Tibial nerve (tissue), 3 donors: ENCODE measurements at regions not wholly inside any gene's neighbourhood (a gene's known extent, or its start where the extent isn't known, plus 50 kb on each side); places are given as distances from the start of the nearest gene placed in this dataset.

ENCODE experiments used
- CTCF ChIP-seq, 5 experiments: fragments of 200-600 bp in 3 of 5; fragments of 450-650 bp in 2 of 5; sonication (generic) in 3 of 5; IDR thresholded peaks; one replicate each; pipeline ENCODE4 v1.5.1; 2016 to 2019; ENCODE audit warnings: antibody characterized with exemption in 5 of 5, mild to moderate bottlenecking in 3 of 5, moderate library complexity in 2 of 5
- POLR2A ChIP-seq, 2 donors: fragments of 450-650 bp; IDR thresholded peaks; one replicate each; pipeline ENCODE4 v1.6.1; 2017; ENCODE audit warnings: antibody characterized with exemption in 2 of 2, mild to moderate bottlenecking in 2 of 2, moderate library complexity in 2 of 2

- TF ChIP-seq POLR2A (IDR thresholded peaks at IDR 0.05) (no peak), CTCF (IDR thresholded peaks at IDR 0.05) (no peak)
Measured at GRCh38 chr3:95240395-95240794, 1177.5 kb downstream of the NSUN3 start.
